ENCODE measurements at regions not wholly inside any gene's neighbourhood (a gene's known extent, or its start where the extent isn't known, plus 50 kb on each side); places are given as distances from the start of the nearest gene placed in this dataset.
"Not testable (repeated sequence)": the region's sequence is repeated elsewhere in the genome, so short reads cannot be mapped to it uniquely, and the experiment has no call there.

- DNase-seq: no peak
Measured at GRCh38 chr4:181121733-181122132, 1121.5 kb upstream of the TENM3 start.

- DNase-seq: no peak
Measured at GRCh38 chr4:181127171-181127570, 1116.0 kb upstream of the TENM3 start.

GRCh38 chr4:181130317-181130716 is 1112.9 kb upstream of the TENM3 start:
- not testable (repeated sequence) for DNase-seq

GRCh38 chr4:181137351-181137750 is 1105.9 kb upstream of the TENM3 start:
- no peak for DNase-seq

- peak; percentile 6 for DNase-seq
Measured at GRCh38 chr4:181138116-181138515, 1105.1 kb upstream of the TENM3 start.

GRCh38 chr4:181140037-181140603 is 1103.1 kb upstream of the TENM3 start:
- DNase-seq: no peak

GRCh38 chr4:181143250-181143854 is 1099.8 kb upstream of the TENM3 start:
- DNase-seq: peak; percentile 62

GRCh38 chr4:181146051-181146450 is 1097.2 kb upstream of the TENM3 start:
- no peak for DNase-seq

- DNase-seq: no peak
Measured at GRCh38 chr4:181147416-181147951, 1095.7 kb upstream of the TENM3 start.

GRCh38 chr4:181148470-181148869 is 1094.7 kb upstream of the TENM3 start:
- no peak for DNase-seq

GRCh38 chr4:181150191-181150590 is 1093.0 kb upstream of the TENM3 start:
- no peak for DNase-seq

- DNase-seq: no peak
Measured at GRCh38 chr4:181151856-181152255, 1091.3 kb upstream of the TENM3 start.

- no peak for DNase-seq
Measured at GRCh38 chr4:181157647-181158046, 1085.6 kb upstream of the TENM3 start.

- no peak for DNase-seq
Measured at GRCh38 chr4:181158971-181159370, 1084.2 kb upstream of the TENM3 start.

- no peak for DNase-seq
Measured at GRCh38 chr4:181161669-181162068, 1081.5 kb upstream of the TENM3 start.

- DNase-seq: no peak
Measured at GRCh38 chr4:181162266-181162665, 1080.9 kb upstream of the TENM3 start.

GRCh38 chr4:181162676-181163075 is 1080.5 kb upstream of the TENM3 start:
- no peak for DNase-seq

- DNase-seq: no peak
Measured at GRCh38 chr4:181166742-181167399, 1076.3 kb upstream of the TENM3 start.

- DNase-seq: no peak
Measured at GRCh38 chr4:181168011-181168805, 1075.0 kb upstream of the TENM3 start.

- no peak for DNase-seq
Measured at GRCh38 chr4:181173046-181173445, 1070.2 kb upstream of the TENM3 start.

GRCh38 chr4:181176306-181176705 is 1066.9 kb upstream of the TENM3 start:
- peak; percentile 9 for DNase-seq

- no peak for DNase-seq
Measured at GRCh38 chr4:181181331-181181730, 1061.9 kb upstream of the TENM3 start.

GRCh38 chr4:181189751-181190150 is 1053.5 kb upstream of the TENM3 start:
- no peak for DNase-seq
